AG08395 (cell line): ENCODE measurements at regions not wholly inside any gene's neighbourhood (a gene's known extent, or its start where the extent isn't known, plus 50 kb on each side); places are given as distances from the start of the nearest gene placed in this dataset.

Experiments
- DNase-seq: peaks from one replicate; pipeline ENCODE4 v3.0.0; 2012; ENCODE audit warnings: mixed read lengths, low spot score

DNA sequence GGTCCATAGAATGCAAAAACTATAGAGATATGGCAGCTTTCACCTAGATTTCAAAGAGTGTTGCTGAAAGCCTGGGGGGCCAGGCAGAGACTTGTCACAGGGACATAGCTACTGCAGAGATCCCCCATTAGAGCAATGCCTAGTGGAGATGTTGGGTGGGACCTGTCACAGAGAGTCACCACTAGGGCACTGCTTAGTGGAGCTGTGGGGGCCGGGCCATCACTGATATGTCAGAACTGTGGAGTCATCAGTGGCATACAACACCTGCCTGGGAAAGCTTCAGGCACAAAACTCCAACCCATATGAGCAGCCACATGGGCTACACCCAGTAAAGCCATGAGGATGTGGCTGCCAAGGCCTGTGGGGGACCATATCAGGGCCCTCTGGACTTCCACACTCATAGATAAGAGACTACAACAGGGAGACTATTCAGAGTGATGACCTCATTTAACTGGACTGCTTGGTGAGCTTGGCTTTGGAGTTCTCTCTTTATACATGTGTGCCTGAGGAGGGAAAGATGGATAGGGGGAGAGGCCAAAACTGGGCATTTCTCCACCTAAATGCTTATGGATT is 176.3 kb downstream of the ZNF621 start:
- DNase-seq = no peak

DNA sequence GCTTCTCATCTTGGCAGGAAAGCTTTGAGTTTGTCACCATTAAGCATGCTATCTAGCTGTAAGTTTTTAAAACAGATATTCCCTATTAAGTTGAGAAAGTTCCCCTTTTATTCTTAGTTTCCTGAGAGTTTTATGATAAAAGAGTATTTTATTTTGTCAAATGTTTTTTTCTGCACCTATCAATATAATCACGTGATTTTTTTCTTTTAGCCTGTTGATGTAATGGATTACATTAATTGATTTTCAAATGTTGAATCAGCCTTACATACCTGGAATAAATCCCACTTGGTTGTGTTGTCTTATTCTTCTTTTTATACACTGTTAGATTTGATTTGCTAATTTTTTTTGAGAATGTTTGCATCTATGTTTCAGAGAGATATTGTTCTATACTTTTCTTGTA is 179.5 kb downstream of the ZNF621 start:
- DNase-seq = no peak

DNA sequence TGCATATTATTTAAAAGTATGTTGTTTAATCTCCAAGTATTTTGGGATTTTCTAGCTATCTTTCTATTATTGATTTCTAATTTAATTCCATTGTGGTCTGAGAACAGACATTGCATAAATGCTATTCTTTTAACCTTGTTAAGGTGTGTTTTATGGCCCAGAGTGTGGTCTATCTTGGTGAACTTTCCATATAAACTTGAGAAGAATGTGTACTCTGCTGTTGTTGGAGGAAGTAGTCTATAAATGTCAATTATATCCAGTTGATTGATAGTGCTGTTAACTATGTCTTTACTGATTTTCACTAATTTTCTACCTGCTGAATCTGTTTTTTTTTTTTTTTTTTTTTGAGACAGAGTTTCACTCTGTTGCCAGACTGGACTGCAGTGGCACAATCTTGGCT is 180.9 kb downstream of the ZNF621 start:
- DNase-seq = no peak

DNA sequence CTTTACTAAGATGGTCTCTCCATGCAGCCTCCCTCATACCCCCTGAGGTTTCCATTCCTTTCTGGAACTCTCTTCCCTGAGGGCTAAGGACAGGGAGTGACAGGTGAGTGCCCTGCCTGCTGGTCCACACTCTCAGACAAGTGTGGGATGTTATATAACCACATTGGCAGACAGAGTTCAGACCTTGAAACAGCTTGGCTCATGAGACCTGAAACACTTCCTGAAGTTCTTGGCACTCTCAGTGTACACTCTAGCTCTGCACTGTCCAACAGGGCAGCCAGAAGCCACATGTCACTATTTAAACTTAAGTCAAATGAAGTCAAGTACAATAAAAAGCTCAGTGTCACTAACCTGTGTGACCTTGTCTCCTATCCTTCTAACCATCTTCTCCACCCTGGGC is 188.5 kb downstream of the ZNF621 start:
- no peak for DNase-seq

DNA sequence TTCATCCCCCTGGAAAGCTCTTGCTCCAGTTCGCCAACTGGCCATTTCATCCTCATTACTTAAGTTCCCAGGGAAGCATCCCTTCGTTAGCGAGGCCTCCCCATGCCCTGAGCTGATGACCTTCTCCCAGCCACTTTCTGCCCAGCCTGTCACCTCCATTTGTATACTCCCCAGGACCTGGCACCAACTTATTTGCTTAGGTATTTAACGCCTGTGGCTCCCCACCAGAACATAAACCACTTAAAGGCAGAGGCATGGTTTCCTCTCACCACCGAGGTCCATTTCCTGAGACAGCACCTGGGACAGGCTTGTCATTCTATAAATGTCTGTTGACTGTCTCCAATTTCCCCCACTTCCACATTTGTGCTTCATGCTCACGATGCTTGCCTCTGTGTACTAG is 189.0 kb downstream of the ZNF621 start:
- DNase-seq = no peak

DNA sequence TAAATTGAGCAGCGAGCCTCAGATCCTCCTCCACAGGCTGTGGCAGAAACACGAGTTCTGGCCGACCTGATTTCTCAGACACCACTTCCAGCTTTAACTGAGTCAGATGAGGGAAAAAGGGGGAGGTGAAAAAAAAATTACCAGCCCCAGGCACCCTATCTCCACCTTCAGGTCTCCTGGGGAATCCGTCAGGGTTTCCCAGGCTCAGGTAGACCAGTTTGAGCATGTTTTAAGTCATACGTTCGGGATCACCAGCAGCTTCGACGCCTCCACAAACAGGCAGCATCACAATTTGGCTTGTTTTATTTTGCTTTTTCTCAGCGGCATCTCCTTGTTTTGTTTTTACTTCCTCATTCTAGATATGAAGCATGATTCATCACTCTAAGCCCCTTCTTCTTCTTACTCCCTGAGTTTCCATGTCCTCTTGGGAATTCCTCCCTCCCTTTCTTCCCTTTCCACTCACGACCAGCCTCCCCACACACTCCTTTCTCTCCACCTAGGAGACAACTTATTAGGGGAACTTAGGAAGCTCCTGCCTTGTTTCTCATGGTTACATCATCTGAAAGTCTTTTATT is 190.1 kb downstream of the ZNF621 start:
- no peak for DNase-seq

DNA sequence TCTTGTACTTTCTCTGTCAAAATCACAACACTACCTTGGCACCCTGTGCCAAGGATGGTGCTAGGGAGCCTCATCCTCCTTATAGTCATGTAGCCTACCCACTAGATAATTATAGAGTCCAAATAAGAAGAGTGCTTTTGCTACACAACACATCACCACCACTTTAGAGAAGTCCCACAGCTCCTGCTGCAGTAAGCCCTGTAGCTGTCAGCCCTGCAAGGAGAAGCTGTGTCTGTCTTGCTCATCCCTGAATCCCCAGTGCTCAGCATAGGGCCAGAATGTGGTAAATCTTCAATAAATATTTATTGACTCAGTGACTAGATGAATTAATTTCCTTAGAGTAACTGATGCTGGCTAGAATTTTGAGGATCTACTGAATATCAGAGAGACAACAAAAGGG is 190.8 kb downstream of the ZNF621 start:
- DNase-seq = no peak

DNA sequence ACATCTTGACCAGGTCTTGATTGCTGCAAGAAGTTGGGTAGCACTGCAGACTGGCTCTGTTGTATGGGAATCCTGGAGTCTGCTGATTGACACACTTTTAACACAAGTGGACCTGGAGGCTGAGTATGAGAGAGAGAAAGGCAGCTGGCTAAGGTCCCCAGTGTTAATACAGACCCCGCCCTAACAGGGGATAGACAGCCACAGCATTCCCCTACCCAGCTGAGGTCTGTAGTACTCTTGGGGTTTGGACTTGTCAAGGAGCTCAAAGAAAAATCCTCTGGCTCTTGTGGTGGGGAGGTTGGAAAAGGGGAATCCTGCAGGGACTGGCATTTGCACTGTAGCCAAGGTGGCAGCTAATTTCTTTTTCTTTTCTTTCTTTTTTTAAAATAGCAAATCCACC is 192.7 kb downstream of the ZNF621 start:
- no peak for DNase-seq

DNA sequence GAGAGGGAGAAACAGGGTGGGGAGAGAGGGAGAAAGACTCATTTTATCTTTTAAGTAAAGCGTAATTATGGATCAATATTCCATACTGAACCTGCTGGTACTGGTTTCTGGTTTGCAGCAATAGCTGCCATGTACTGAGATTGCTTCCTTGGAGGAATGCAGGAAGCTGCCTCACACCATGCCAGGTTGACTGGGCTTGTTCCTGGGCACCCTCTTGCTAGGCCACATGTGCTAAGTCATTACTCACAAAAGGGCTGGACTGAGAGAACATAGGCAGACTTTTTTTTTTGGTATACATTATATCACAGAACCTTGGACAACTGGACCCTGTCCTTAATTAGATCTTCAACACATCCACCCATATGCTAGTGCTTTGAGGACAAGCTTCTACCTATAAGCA is 193.4 kb downstream of the ZNF621 start:
- DNase-seq = no peak

DNA sequence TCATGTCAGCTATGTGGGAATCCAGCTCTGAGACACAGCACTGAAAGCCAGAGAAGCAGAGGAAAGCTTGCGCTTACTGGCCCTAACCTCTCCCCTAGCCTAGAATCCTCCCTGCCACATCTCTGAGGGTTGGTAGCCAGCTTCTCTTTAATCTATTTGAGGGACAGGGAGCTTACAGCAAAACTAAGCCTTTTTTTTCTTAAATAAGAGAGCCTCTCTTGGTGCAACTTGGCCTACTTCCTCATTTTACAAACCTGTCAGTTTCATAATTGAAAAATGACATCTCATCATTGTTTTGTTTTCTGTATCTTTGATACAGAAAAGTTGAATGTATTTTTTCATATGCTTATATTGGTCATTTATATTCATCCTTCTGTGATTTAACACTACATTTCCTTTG is 193.9 kb downstream of the ZNF621 start:
- DNase-seq = no peak

DNA sequence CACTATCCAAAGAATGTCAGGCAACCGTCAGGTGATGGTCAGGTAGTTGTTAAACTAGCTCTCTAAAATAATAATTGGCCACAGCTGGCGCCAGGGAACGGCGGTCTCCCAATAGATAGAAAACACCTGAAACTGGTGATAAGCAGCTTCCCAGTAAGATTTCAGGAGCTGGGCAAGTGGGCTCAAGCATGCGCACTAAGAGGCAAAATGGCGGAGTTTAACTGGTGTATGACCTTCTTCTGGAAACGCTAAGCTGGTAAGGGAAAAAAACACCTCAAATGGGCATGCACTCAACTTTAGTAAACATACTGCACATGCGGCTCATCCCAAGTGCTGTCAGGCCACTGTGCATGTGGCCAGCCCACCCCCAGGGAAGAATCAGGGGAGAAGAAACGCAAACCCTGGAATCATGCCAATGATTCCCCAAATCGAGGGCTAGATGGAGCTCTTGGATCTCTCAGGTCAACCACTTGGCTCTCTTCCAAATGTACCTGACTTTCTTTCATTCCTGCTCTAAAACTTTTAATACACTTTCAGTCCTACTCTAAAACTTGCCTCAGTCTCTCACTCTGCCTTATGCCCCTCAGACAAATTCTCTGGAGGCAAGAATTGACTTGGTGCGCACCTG is 195.0 kb downstream of the ZNF621 start:
- DNase-seq = no peak

DNA sequence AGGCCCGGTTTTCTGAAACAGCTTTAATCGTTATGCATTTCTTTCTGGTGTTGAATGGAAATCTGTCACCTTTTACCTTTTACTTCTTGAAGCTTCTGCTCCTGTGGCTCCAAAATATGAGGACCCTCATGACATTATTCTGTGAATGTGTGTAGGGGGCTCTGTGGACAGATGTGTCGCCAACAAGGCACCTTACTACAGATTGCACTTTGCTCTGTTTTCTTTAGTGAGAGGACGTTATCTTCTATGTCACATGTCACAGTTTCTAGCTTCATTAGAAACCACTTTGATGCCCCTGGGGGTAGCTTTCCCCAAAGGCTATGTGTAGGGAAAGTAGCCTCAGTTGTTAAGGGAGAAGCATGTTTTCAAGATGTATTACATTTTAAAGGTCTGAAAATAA is 195.6 kb downstream of the ZNF621 start:
- DNase-seq = no peak

DNA sequence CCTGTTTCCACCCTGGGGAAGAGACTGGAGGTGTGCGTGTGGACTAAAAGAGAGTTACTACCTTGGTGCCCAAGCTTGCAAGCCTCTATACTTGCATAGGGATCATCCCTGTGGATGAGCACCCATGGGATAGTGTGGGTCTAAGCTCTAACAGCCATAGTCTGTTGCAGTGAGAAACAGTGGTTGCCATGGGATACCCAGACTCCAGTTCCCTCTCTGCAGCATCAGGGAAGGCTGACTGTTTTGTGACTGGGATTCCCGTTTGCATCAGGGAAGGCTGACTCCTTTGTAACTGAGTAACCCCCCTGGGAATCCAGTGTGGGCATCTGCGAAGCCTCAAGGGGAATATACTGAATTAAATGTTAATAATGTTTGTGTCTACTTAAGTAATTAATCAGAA is 196.1 kb downstream of the ZNF621 start:
- DNase-seq = no peak

DNA sequence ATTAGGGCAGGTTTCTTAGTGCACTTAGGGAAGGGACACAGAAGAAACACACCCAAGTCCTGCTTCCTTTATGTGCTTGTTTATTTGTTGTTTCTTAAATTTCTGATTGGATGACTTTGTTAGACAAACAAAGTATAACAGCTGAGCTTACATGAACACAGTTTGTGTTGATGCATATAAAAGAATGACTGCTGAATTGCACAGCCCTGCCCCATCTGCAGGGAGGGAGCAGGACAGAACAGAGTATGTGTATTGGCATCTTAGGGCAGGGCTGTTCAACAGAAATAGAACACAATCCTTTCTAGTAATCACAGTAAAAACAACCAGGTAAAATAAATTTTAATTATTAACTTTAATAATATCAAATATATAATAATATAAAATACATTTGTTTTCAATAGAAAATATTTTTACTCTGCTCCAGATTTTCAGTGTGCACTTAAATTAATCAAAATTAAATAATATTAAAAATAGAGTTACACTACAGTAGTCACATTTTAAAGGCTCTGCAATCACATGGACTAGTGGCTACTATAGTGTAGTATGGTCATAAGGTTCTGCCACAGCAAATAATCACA is 198.4 kb downstream of the ZNF621 start:
- DNase-seq = no peak

DNA sequence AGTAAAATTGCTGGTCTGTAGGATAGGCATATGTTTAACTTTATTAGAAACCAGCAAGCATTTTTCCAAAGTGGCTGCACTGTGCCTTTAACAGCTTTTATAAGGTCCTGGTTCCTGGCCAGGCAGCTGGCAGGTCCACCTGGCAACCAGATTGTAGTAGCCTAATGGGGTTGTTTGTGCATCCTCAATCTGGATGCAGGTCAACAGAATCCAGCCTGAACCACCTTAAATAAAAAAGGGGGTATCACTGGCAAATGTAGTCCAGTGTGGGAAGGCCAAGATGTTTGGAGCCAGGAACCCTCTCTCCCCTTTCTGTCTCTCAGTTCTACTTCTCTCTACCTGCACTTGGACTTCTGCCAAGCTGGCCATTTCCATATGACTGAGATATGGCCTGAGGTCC is 200.3 kb downstream of the ZNF621 start:
- no peak for DNase-seq

DNA sequence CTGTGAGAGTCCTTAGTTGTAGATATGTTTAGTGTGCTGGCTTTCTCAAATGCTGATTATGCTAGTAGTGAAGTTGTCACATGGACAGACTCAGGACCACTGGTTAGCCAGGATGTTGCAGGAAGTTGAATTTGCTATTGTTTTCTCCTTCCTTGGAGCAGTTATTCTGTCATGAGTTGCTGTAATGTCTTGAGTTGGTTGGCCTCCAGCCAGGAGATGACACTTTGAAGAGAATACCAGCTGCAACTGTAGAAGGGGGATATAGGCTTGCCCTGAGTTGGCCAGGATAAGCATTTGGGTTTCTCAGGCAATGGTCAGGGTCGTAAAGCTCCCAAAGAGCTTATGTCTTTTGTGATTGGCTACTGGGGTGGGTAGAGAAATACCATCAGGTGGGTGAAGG is 206.7 kb downstream of the ZNF621 start:
- no peak for DNase-seq

DNA sequence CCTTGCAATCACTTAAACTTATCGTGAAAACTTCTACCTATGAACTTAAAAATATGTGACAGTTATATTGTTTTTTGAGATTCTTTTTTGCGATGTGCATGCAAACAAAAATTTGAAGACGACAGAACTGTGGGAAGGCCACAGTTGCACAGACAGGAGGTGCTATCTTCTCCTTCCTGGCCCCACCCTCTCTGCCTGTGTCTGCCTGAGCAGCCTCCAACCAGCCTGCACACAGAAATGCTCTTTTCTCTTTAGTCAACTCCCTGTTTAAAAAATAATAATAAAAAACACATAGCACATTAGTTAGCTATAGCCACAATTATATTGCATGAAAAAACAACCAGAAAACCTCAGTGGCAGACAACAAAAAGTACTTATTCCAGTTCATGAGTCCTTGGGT is 212.2 kb downstream of the ZNF621 start:
- no peak for DNase-seq

DNA sequence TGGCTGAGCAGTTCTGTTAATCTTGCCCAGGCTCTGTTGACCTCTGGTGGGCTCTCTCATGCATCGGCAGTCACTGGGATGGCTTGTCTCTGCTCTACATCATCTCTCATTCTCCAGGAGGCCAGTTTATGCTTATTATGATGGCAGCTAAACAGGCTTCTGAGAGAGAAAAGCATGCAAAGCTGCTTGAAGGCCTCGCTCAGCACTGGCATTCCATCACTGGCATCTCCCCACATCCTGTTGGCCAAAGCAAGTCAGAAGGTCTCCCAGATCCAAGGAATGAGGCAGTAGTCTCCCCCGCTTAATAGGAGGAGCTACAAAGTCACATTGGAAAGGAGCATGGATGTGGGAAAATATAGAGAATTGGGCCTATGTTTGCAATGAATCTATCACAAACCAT is 212.6 kb downstream of the ZNF621 start:
- DNase-seq = no peak

DNA sequence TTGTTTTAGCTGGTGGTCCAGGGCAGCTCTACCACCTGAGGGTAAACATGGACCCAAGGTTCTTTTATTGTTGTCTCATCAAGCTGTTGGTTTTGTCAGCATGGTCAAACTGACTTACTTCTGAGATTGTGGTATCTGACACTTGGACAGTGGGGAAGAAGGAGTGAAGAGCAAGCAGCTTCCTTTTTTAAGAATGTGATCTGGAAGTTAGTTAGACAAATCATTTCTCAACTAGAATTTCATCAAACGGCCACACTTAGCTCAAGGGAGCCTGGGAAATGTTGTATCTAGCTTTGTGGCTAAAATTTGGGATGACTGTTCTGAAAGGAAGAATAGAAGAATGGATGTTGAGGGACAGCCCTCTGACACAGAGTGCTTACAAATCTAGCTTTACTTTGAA is 215.2 kb downstream of the ZNF621 start:
- DNase-seq = no peak

DNA sequence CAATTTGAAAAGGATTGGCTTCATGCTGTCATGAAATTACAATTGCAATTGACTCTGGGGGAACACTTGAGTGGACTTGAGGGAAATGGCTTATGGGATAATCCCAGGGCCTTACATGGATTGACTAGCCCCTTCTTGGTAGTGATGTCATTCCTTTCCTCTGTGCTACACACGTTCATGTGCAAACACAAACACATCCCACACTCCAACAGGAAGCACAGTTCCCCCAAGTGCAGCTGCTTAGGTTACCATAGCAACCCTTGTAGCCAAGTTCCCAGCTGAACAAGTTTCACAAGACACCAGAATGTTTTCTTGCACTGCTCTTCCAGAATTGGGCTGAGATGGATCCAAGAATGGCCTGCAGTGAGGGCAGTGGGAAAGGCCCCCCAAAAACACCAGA is 217.0 kb downstream of the ZNF621 start:
- DNase-seq = no peak

DNA sequence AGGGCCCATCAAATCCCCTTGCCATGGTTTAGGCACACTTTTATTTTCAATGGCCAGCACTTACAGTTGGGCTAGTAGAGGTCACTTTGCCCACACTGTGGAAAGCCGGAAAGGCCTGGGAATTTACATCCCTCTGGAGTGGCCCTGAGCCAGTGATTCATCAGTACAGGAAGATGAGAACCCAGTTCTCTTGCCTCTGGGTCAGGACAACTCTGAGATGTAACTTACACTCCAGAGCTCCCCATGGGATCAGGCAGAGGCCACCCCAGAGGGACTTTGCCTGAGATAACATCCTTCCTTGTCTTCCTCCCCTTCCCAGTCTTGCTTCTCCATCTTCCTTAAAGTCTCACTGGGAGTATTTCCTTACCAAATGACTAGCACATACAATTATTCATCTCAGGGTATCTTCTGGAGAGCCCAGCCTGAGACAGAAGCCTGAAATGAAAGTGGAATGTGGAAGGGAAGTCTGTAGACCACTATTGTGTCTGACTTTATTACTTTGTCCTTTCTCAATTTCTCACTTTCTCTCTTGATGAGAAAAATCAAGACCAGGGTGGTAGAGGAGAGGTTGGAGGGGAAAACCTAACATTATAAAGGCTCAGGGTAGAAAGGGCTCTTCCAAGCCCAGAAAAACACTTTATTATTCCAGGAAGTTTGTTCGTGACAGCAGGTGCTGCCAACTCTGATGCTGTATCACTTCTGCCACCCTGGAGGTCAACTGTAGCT is 220.8 kb downstream of the ZNF621 start:
- DNase-seq = no peak

DNA sequence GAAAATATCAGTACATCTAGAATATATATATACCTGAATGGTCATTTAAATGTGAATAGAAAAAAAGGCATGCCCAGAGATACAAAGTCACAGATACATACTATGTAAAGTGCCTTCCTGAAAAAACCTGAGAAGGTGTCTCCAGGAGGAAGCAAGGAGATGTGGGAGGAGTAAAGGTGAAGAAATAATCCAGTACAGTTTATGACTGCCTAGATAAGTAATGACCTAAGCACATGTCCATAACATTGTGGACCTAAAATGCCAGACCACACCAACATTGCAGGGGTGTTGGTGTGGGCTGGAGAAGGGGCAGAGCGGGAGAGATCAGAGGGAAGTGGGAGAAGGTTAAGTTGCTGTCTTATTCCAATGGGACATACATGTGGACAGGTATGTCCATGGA is 226.9 kb downstream of the ZNF621 start:
- no peak for DNase-seq

DNA sequence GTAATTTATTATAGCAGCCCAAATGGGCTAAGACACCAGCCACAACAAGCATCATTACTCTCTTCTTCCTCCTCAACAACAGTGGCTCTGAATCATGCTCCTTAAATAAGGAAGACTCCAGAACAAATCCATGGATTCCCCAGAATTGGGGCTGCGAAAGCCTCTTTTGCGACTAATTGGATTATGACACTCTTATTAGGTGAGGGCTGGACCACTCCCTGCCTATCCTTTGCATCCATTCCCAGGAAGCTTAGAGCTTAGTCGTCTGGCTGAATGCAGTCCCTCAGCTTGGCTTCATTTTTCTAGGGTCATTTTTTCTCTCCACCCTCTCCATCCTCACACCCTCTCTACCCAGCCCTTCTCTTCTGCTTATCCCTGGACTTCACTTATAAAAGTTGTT is 227.7 kb downstream of the ZNF621 start:
- no peak for DNase-seq
